Renal pelvis (tissue), 1 donor: ENCODE measurements at regions not wholly inside any gene's neighbourhood (a gene's known extent, or its start where the extent isn't known, plus 50 kb on each side); places are given as distances from the start of the nearest gene placed in this dataset.
A peak's percentile ranks its signal among the peaks of the same experiment; 100 is the strongest.
"Not testable (repeated sequence)": the region's sequence is repeated elsewhere in the genome, so short reads cannot be mapped to it uniquely, and the experiment has no call there.

ENCODE experiments used
- DNase-seq: peaks from one replicate; pipeline ENCODE4 v3.0.0-alpha.2; 2013

GRCh38 chr3:26145769-26146168 lies 355.9 kb downstream of the OXSM start:
- no peak for DNase-seq

- not testable (repeated sequence) for DNase-seq
Observed at GRCh38 chr3:26157428-26157827, 367.5 kb downstream of the OXSM start.

GRCh38 chr3:26171006-26171405 lies 381.1 kb downstream of the OXSM start:
- DNase-seq, result peak; percentile 56

- DNase-seq, result no peak
Observed at GRCh38 chr3:26191556-26191955, 401.7 kb downstream of the OXSM start.

GRCh38 chr3:26193558-26193957 lies 403.7 kb downstream of the OXSM start:
- peak; percentile 30 for DNase-seq

- no peak for DNase-seq
Observed at GRCh38 chr3:26196781-26197180, 406.9 kb downstream of the OXSM start.

- no peak for DNase-seq
Observed at GRCh38 chr3:26198609-26199008, 408.7 kb downstream of the OXSM start.

- no peak for DNase-seq
Observed at GRCh38 chr3:26202169-26202568, 412.3 kb downstream of the OXSM start.

GRCh38 chr3:26205475-26205874 lies 415.6 kb downstream of the OXSM start:
- DNase-seq, result peak; percentile 58

- no peak for DNase-seq
Observed at GRCh38 chr3:26208201-26208600, 414.4 kb upstream of the LRRC3B start.

GRCh38 chr3:26229801-26230200 lies 392.8 kb upstream of the LRRC3B start:
- peak; percentile 20 for DNase-seq

- DNase-seq, result no peak
Observed at GRCh38 chr3:26233374-26233773, 389.2 kb upstream of the LRRC3B start.

GRCh38 chr3:26236531-26236930 lies 386.0 kb upstream of the LRRC3B start:
- peak; percentile 48 for DNase-seq

- peak; percentile 49 for DNase-seq
Observed at GRCh38 chr3:26237036-26237682, 385.4 kb upstream of the LRRC3B start.

- not testable (repeated sequence) for DNase-seq
Observed at GRCh38 chr3:26244586-26244985, 378.0 kb upstream of the LRRC3B start.

- DNase-seq, result no peak
Observed at GRCh38 chr3:26245236-26245635, 377.3 kb upstream of the LRRC3B start.

- DNase-seq, result no peak
Observed at GRCh38 chr3:26246901-26247300, 375.7 kb upstream of the LRRC3B start.

- DNase-seq, result no peak
Observed at GRCh38 chr3:26247712-26248111, 374.9 kb upstream of the LRRC3B start.

GRCh38 chr3:26252001-26252400 lies 370.6 kb upstream of the LRRC3B start:
- no peak for DNase-seq

- DNase-seq, result no peak
Observed at GRCh38 chr3:26256224-26256623, 366.3 kb upstream of the LRRC3B start.

- no peak for DNase-seq
Observed at GRCh38 chr3:26259176-26259575, 363.4 kb upstream of the LRRC3B start.

- no peak for DNase-seq
Observed at GRCh38 chr3:26260139-26260538, 362.4 kb upstream of the LRRC3B start.

- no peak for DNase-seq
Observed at GRCh38 chr3:26264708-26265107, 357.9 kb upstream of the LRRC3B start.

- no peak for DNase-seq
Observed at GRCh38 chr3:26271848-26272247, 350.7 kb upstream of the LRRC3B start.
